Ramos (cell line): ENCODE measurements at regions not wholly inside any gene's neighbourhood (a gene's known extent, or its start where the extent isn't known, plus 50 kb on each side); places are given as distances from the start of the nearest gene placed in this dataset.
"Not testable (repeated sequence)": the region's sequence is repeated elsewhere in the genome, so short reads cannot be mapped to it uniquely, and the experiment has no call there.

Experiments used
- in situ Hi-C: fragments of 300-500 bp; cut with MboI; formaldehyde crosslinking; loops from one replicate; pipeline ENCODE4 v1.14.3; 2022; ENCODE audit warnings: low sequenced_read_pairs; ENCODE audit not compliant: unreplicated experiment

DNA sequence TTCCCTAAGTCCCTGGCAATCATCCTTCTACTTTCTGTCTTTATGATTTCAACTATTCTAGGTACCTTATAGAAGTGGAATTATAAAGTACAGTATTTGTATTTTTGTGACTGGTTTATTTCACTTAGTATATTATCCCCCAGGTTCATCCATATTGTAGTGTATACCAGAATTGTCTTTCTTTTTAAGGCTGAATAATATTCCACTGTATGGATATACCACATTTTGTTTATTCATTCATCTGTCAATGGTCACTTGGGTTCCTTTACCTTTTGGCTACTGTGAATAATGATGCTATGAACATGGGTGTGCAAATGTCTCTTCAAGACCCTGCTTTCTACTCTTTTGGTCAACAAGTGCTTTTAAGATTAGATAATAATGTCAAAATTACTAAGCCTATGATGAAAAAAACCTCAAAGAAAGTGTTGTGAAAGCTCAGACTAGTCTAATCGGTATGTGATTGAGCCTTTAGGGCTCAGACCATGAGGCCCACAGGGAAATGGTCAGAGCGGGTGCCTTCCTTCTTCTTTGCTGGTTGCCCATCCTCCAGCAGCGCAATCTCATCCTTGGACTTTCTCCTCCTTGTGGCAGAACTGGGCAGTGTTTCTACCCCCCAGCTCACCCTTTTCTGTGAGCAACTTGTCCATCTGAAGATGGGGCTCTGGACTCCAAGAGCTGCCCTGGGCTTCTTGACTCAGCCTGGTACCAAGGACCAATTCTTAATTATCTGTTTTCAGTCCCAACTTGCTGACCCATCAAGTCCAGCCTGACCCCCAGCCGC is 105.4 kb downstream of the TTC8 start:
- in situ Hi-C loops = no loop called here

DNA sequence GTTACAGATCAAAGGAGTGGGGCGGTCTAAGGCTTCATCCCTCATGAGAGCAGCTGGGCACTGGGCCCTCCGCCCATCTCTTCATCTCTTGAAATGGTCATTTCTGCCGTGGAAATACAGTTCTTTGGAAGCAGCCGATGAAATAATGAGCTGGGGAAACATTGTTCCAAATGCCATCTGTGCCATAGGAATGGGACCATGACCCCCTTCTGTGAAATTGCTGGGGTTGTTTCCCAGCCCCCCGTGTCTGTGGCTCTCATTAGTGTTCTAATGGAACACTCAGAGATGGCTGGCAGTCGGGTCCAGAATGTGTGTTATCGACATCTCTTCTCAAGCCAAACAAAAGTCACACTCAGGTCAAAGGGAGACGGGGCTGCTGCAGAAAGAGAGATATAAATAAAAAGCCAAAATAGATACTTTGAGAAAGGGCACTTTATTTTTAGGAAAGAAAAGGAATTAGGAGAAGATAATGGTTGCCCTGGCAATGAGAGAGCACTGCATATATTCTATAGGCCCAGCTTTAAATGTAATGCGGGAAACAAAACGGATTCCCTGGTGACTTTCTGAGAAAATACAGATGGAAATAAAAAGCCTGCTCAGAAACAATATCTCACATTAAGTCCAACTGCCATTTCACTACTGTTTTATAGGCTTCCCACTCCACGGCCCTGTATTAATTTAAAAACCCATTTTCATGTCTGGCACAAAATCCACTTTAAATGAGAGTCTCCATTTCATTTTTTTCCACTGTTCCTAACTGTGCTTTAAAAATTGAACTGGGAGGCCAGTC is 107.1 kb downstream of the TTC8 start:
- in situ Hi-C loops = no loop called here

DNA sequence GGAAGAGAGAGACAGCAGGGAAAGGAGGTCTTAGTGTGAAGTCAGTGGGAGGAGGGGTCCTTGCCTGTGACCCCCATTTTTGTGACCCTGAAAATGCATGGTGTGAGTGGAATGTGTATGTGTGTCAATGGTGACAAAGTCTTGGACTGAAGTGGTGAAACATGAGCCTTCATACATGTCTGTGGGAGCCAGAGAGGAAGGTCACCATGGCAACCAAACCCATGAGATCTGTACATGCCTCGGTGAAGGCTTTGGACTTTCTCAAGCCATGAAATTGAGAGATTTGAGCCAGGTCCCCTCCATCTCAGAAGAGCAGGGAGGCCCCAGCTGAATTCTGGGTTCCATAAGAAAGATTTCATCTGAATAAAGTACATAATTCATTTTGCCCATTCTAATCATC is 108.7 kb downstream of the TTC8 start:
- in situ Hi-C loops = no loop called here

DNA sequence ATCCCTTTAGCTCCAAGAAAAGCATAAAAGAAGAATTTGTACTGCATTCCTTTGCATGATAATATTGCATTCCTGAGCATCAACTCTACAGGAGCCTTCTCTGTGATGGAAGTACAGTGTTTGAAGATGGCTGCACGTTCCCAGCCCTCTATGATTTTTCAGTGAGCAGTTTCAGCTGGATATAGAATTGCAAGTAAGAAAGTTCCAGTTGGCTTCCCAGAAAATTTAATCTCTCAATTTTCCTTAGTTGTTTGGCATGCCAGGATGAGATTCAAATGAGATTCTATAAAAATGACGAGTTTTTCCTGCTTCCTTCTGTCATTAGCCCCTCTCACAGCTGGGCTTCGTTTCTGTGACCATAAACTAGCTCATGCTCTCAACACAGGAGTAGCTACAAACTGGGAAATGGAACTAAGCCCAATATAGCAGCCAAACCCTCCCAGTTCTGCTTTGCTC is 109.9 kb downstream of the TTC8 start:
- in situ Hi-C loops = no loop called here

DNA sequence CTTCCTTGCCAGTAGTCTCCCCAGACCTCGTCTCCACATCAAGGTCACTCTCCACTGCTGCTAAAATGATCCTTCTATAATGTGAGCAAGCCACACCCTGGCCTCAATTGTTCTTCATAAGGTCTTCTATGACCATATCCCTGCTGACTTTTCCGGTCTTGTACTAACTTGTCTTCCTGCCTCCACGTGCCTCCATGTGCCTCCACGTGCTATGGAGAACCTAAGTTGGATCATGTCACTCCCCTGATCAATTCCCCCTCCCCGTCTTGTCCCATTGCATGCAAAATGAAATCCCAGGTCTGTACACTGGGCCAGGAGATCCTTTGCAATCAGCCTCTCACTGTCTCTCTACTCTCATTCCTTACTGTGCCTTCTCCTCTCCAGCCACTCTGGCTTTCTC is 110.6 kb downstream of the TTC8 start:
- in situ Hi-C loops = no loop called here

DNA sequence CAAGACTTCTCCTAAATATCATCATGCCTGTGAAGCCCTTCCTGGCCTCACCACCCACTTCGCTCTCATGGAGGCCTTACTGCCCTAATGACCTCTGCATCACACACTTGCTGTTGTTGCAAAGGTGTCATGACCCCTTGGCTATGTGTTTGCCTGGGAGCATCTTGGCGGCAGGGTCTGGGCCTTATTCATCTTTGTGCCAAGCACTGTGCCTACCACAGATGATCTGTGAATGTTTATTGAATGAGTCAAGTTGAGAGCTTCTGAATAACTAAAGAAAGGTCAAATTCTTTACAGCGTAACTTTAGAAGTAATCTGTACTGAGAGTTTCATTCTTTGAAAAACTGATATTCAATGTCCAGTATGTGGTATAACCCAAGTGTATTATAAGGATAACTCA is 113.3 kb downstream of the TTC8 start:
- in situ Hi-C loops = no loop called here

DNA sequence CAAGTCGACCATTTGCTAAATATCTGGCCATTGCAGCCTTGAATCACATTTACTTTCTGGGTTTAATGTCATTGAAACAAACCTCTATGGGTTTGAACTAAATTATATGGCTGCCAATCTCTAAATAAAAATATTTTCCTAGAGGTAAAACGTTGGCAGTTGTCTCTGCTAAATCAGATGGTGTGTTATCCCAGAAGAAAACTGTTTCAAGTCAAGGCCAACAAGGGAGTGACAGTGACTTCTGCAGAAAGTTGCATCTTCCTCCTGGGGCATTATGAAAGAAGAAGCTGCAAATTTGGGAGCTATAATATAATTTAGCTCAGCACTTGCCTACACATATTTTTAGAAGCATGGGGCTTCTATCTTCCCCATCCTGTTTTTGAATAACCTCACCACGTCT is 116.2 kb downstream of the TTC8 start:
- in situ Hi-C loops = no loop called here

DNA sequence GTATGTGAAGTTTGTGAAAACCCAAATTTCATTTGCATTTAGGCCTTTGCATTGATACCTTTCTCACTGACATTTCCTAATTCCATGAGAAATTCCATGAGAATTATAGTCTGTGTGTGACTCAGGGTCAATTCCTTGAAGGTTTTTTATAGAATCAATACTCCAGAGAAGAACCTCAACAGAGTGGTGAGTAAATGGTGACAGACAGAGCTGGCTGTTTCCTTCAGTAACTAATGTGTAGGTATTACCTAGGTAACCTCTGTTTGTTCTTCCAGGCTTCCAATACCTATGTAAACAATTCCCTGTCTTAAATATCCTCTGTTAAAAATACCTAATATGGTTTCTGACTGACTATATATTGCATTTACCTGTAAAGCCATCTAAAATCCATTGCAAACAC is 117.0 kb downstream of the TTC8 start:
- in situ Hi-C loops = no loop called here

DNA sequence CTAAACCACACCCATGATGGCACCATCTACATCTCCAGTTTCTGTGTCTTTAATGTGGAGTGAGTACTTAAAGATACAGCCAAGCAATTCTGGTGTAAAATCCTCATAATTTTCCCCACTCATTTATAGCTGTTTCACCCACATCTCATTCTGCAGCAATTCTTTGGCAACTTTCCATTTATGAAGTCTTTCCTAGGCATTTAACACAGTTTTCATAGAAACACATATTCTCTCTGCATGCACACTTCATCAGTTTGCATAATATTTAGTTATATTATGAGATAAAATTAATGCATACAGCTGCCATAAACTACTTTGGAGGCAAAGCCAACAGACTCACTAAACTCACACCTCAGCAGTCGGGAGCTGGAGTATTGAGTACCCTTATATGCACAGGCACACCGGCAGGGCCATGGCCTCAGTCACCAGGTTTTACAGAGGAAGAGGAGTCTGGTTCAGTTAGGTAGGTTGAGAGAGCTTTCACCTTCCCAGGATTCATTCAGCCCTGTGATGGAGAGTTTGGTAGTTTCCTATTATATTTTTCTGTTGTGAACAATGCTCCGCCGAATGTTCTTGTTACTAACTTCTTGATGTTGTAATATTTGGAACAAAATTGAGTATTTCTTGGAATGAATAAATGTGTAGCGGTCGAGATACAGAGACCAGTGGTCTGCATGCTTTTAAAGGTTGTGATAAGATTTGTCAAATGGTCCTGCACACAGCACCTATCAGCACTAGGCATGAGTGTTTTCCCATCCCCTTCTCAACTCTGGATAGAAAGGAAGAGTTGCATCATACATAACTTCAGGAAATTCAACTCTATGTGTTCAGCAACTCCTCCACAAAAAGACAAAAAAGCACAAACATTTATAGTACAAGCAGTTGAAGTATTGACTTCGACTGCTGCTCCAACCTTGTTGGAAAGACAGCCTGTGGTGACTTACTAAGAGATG is 123.5 kb downstream of the TTC8 start:
- in situ Hi-C loops = no loop called here

DNA sequence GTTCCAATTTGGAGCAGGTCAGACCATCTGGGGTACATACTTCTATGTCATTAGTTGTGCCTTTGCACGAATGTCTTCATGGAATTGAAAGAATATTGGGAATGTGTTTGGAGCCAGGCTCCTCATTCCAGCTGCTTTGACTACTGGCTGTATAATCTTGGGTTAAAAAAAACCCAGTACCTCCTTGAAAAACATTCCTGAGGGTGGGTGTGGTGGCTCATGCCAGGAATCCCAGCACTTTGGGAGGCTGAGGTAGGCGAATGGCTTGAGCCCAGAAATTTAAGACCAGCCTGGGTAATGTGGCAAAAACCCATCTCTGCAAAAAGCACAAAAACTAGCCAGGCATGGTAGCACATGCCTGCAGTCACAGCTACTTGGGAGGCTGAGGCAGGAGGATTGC is 125.6 kb downstream of the TTC8 start:
- in situ Hi-C loops = no loop called here

DNA sequence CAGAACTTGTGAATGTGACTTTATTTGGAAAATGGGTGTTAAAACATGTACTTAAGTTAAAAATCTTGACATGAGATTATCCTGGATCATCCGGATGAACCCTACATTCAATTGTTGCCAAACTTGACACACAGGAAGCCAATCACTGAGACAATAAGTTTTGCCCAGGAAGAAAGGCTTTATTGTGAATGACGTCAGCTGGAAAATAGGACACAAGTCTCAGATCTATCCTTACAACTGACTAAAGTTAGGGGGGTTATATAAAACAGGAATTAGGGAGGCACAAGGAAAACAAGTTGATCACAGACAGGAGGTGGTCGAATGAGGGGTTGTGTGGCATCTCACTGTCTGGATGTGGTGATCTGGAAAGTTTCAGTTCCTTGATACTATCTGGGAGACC is 126.9 kb downstream of the TTC8 start:
- in situ Hi-C loops = no loop called here

DNA sequence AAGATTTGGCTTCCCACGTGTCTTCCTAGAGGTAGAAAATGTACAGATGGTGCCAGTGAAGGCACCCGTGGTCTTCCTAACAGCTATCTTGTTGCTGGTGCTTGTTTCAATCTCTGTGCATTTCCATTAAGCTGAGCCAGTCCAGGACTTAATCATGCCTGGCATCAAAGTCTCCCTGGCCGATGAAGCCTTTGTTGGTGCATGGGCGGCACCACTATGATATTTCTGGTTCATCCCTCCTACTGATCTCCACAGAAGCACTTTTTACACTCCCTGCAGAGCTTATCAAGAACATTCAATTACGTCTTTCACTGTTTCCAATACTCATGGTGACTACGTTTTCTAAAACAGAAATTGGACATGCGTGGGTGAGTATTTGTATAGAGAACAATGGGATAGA is 128.4 kb downstream of the TTC8 start:
- in situ Hi-C loops = no loop called here

DNA sequence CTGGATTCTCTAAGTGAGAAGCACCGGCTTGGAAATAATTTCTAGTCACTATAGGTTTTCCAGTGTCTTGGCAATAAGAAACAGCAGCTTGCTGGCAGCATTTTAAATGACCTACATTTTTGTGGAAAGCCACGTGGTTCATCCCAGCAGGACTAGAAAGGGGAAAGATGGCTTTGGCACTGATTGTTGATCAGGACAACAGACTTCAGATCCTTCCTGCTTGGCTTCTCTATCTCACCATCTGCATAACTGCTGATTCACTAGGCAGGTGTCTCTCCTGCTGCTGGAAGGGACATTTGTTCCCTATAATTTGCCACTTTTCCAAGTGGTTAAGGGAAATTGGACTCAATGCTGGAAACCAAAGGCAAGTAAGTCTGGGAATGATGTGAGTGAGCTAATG is 131.0 kb downstream of the TTC8 start:
- in situ Hi-C loops = no loop called here

DNA sequence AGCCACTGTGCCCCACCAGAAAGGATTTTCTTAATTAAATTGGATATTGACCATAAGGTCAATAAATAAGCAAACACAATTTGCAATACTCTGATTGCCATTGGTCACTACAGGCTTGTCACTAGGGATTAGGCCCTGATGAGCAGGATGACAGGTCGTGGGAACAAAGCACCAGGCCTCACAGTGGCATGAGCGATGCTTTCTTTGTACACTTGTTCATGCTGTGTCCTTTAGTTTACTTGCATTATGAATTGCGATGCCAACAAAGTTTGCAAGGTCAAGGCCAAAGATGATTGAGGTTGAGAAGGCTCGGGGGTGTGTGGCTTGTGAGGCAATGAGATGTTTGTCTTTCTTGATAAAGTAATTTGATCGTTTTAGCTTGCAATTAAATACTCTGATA is 136.0 kb downstream of the TTC8 start:
- in situ Hi-C loops = no loop called here

DNA sequence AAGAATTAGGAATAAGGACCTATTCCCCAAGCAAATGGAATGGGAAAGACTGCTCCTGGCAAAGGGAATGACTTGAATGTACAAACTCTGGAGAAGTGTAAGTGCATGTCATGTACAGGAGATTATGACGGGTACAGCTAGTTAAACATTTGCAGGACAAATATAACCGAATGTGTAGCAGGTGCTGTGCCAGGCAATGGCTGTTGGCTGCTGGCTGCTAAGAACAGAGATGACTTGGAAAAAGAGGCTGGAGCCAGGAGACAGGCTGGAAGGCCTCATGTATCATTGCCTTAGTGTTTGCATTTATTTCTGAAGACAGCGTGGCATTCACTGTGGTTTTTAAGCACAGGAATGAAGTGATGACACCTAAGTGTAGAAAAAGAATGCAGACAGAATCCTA is 136.8 kb downstream of the TTC8 start:
- in situ Hi-C loops = no loop called here

DNA sequence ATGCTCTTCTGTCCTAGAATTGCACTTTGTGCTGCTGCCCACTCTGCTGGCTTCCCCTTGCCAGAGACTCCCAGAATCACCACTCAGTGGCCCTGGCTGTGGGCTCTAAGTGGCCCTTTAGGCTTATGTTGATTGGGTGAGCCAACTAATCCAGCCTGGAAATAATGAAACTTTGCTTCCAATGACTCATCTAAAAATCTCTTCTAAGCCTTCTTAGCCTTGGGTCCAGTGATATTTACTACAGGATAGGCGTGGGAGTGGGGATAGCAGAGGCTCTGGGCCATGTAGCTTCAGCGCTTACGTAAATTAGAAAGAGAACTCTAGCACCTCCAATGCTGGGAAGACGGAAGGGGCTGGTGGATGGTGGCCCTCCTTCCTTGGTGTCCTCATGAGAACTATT is 137.9 kb downstream of the TTC8 start:
- in situ Hi-C loops = no loop called here

DNA sequence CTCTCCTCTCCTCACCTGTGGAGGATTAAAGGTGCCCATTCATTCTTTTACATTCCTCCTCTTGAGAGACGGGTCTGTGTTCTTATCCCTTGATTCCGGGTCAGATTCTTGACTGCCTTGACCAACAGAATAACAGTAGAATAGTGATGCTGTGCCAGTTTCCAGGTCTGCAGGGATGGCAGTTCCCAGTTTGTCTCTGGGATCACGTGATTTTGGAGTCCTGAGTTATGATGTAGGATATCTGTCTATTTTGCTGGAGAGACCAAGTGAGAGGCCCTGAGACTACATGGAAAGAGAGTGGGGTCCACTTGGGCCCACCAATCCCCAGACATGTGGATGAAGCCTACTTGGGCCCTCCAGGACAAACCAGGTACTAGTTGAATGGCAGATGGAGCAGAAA is 142.8 kb downstream of the TTC8 start:
- in situ Hi-C loops = no loop called here

DNA sequence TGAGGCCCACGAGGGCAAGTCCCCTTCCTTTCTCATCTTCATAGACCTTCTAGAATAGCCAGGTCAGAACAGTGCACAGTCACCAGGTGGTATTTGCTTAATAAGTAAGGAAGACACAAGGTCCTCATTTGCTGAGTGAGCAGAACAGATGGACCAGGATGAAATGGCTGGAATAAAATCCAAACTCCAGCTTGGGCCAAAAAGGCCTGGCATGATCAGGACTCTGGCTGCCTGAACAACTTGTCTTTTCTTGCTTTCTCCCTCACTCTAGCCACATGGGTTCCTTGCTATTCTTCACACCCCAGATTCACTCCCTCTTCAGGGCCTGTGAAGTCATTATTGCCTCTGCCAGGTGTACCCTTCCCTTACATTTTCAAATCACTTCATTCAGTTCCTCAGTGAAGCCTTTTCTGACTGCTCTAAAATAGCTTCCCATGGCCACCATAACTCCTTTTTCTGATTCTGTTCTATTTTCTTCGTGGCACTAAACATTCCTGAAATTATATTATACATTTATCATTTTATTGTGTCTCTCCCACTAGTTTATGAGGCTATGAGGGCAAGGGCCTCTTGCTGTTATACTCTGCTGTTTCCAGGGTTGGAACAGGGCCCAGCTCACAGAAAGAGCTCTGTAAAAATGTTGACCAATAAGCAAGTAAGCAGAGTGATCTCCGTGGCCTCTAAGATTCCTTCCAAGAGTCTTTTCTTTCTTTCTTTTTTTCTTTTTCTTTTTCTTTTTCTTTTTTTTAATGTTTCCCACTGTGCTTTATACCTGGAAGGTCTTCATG is 150.8 kb downstream of the TTC8 start:
- in situ Hi-C loops = no loop called here

DNA sequence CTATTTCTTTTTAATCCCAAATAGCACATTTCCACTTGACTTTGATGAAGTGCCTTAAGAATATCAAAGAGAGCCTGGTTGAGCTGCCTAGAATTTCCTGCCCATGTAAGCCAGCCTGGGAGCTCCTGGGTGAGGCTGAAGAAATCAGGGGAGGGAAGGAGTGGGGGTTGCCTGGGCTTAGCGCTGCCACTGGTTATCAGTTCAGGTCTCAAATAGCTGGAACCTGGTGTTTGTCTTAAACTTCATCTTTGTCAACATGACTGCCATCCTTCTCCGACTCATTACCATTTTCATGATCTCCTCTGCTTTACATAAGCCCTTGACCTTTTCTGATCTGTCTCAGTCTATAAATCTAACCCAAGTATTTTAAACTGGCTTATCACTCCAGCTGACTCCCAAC is 151.5 kb downstream of the TTC8 start:
- in situ Hi-C loops = no loop called here

DNA sequence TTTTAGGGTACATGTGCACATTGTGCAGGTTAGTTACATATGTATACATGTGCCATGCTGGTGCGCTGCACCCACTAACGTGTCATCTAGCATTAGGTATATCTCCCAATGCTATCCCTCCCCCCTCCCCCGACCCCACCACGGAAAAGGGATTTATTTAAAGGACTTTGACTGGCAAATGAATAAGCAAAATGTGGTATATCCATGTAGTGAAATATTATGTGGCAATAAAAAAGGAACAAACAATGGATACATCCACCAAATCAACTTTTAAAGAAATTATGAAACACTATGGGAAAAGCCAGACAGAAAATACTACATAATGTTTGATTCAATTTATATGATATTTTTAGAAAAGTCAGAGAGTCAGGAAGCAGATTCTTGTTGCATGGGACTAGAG is 156.5 kb downstream of the TTC8 start:
- in situ Hi-C loops = not testable (repeated sequence)
